ENCODE measurements at regions not wholly inside any gene's neighbourhood (a gene's known extent, or its start where the extent isn't known, plus 50 kb on each side); places are given as distances from the start of the nearest gene placed in this dataset.

GRCh38 chr3:1552831-1553230 lies 460.0 kb downstream of the CNTN6 start:
- TF ChIP-seq CTCF (IDR thresholded peaks at IDR 0.05), result no peak
- no peak for TF ChIP-seq POLR2A (IDR thresholded peaks at IDR 0.05)

Data from adrenal gland (tissue), 5 donors.